GM12864 (cell line): ENCODE measurements at regions not wholly inside any gene's neighbourhood (a gene's known extent, or its start where the extent isn't known, plus 50 kb on each side); places are given as distances from the start of the nearest gene placed in this dataset.

Experiments used
- DNase-seq: peaks from one replicate; pipeline ENCODE4 v3.0.0-alpha.2; 2011; ENCODE audit warnings: low read depth
- H3K4me3 ChIP-seq: 2 replicates; pipeline ENCODE4 v1.5.1; 2011; ENCODE audit warnings: mild to moderate bottlenecking, low read depth, low read length, control low read depth
- CTCF ChIP-seq: IDR thresholded peaks from 2 replicates; pipeline ENCODE4 v1.5.1; 2011; ENCODE audit warnings: low read depth, mild to moderate bottlenecking, moderate library complexity, low read length, control low read depth, inconsistent platforms; ENCODE audit errors: missing control alignments

- no peak overlapping the region for H3K4me3 ChIP-seq
- TF ChIP-seq CTCF = no peak
- DNase-seq = no peak
Measured at GRCh38 chr2:18325118-18325517, 235.3 kb downstream of the RDH14 start.

GRCh38 chr2:18319987-18320386 lies 240.5 kb downstream of the RDH14 start:
- TF ChIP-seq CTCF = no peak
- DNase-seq = no peak
- no peak overlapping the region for H3K4me3 ChIP-seq

- no peak for TF ChIP-seq CTCF
- H3K4me3 ChIP-seq = no peak overlapping the region
- no peak for DNase-seq
Measured at GRCh38 chr2:18317017-18317416, 243.4 kb downstream of the RDH14 start.

GRCh38 chr2:18312818-18313217 lies 247.6 kb downstream of the RDH14 start:
- H3K4me3 ChIP-seq = no peak overlapping the region
- TF ChIP-seq CTCF = no peak
- DNase-seq = no peak

- TF ChIP-seq CTCF = no peak
- no peak for DNase-seq
- H3K4me3 ChIP-seq = no peak overlapping the region
Measured at GRCh38 chr2:18311420-18312195, 248.8 kb downstream of the RDH14 start.

- H3K4me3 ChIP-seq = no peak overlapping the region
- no peak for DNase-seq
- no peak for TF ChIP-seq CTCF
Measured at GRCh38 chr2:18309627-18310026, 250.8 kb downstream of the RDH14 start.

GRCh38 chr2:18309188-18309587 lies 251.3 kb downstream of the RDH14 start:
- DNase-seq = no peak
- H3K4me3 ChIP-seq = no peak overlapping the region
- TF ChIP-seq CTCF = no peak
